OCI-LY1 (cell line): ENCODE measurements at regions not wholly inside any gene's neighbourhood (a gene's known extent, or its start where the extent isn't known, plus 50 kb on each side); places are given as distances from the start of the nearest gene placed in this dataset.

ENCODE experiments used
- H2AFZ ChIP-seq: fragments of 200-600 bp; sonication (generic), shearing (Covaris generic); 2 replicates; pipeline ENCODE4 v1.6.0; 2014; ENCODE audit warnings: antibody characterized with exemption, mild to moderate bottlenecking, low read length
- H3F3A ChIP-seq: fragments of 200-600 bp; sonication (generic), shearing (Covaris generic); 2 replicates; pipeline ENCODE4 v1.6.0; 2014; ENCODE audit warnings: mild to moderate bottlenecking, antibody characterized with exemption, low read length, moderate library complexity; ENCODE audit not compliant: insufficient read depth
- H3K27ac ChIP-seq: fragments of 200-600 bp; sonication (generic); 2 replicates; pipeline ENCODE4 v1.5.1; 2014; ENCODE audit warnings: low read length, mixed run types, mild to moderate bottlenecking, low read depth; ENCODE audit not compliant: poor library complexity, severe bottlenecking
- H3K27me3 ChIP-seq: fragments of 200-600 bp; sonication (generic); 2 replicates; pipeline ENCODE4 v1.6.0; 2014; ENCODE audit warnings: antibody characterized with exemption, mild to moderate bottlenecking, low read length, moderate library complexity; ENCODE audit not compliant: insufficient read depth
- H3K36me3 ChIP-seq: fragments of 200-600 bp; sonication (generic); 2 replicates; pipeline ENCODE4 v1.6.1; 2014; ENCODE audit warnings: mild to moderate bottlenecking, antibody characterized with exemption, low read length, moderate library complexity, mixed read lengths; ENCODE audit not compliant: insufficient read depth
- H3K4me1 ChIP-seq: fragments of 200-600 bp; sonication (generic); 2 replicates; pipeline ENCODE4 v1.5.1; 2014; ENCODE audit warnings: mild to moderate bottlenecking, low read length, moderate library complexity; ENCODE audit not compliant: insufficient read depth, severe bottlenecking
- H3K4me2 ChIP-seq: fragments of 200-600 bp; sonication (generic), shearing (Covaris generic); 2 replicates; pipeline ENCODE4 v1.6.1; 2014; ENCODE audit warnings: low read length
- H3K4me3 ChIP-seq: fragments of 200-600 bp; sonication (generic); 2 replicates; pipeline ENCODE4 v1.5.1; 2014; ENCODE audit warnings: low read length, low read depth, mild to moderate bottlenecking, mixed read lengths; ENCODE audit not compliant: poor library complexity, severe bottlenecking
- H3K79me2 ChIP-seq: fragments of 200-600 bp; shearing (Covaris generic); 2 replicates; pipeline ENCODE4 v1.6.1; 2016; ENCODE audit warnings: mixed run types, low read length, mixed read lengths; ENCODE audit not compliant: insufficient read depth
- H3K9ac ChIP-seq: fragments of 200-600 bp; sonication (generic), shearing (Covaris generic); 2 replicates; pipeline ENCODE4 v1.6.1; 2014; ENCODE audit warnings: mild to moderate bottlenecking, low read length, mixed read lengths
- H3K9me2 ChIP-seq: fragments of 200-600 bp; sonication (generic), shearing (Covaris generic); 2 replicates; pipeline ENCODE4 v1.6.1; 2014; ENCODE audit warnings: low read depth, mild to moderate bottlenecking, low read length, mixed read lengths
- H3K9me3 ChIP-seq: fragments of 200-600 bp; shearing (Covaris generic); 2 replicates; pipeline ENCODE4 v1.6.1; 2014; ENCODE audit warnings: low read length, mixed read lengths
- H4K20me1 ChIP-seq: fragments of 200-600 bp; sonication (generic), shearing (Covaris generic); 2 replicates; pipeline ENCODE4 v1.6.0; 2016; ENCODE audit warnings: mild to moderate bottlenecking, low read length; ENCODE audit not compliant: insufficient read depth
- EZH2 ChIP-seq: fragments of 200-600 bp; sonication (generic), shearing (Covaris generic); IDR thresholded peaks from 2 replicates; pipeline ENCODE4 v1.8.0; 2017; ENCODE audit warnings: borderline replicate concordance, mixed run types, mild to moderate bottlenecking, antibody characterized with exemption, low read length, moderate library complexity, mixed read lengths
- TF ChIP-seq, protein P1 (sequence below): fragments of 200-600 bp; sonication (generic), shearing (Covaris generic); IDR thresholded peaks from 2 replicates; pipeline ENCODE4 v1.5.1; 2017; ENCODE audit warnings: mild to moderate bottlenecking, antibody characterized with exemption, low read length, moderate library complexity, mixed read lengths

DNA sequence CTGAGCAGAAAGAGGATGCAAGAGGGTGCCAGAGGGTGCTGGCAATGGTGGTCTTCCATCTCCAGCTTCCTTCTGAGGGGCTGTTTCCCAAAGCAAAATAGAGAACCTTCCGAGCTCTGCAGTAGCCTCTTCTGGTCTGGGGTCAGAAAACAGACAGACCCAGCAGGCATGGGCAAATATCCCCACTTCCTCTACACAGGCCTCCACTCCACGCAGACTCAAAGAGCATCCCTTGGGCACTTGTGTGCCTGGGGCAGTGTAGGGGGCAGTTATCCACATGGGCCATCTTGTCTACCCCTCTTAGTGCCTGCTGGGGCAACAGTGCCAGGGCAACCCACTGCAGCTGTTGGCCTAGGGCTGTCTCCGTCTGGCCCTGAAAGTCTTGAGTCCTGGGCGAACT, 231.9 kb downstream of the TTC8 start:
- Histone ChIP-seq H3K9ac (no peak overlapping the region), H3K79me2 (no peaks in the 10 kb centered on the region), H4K20me1 (no peaks in the 10 kb centered on the region), H2AFZ (no peak overlapping the region), H3K9me3 (no peaks in the 10 kb centered on the region), H3K4me3 (no peak overlapping the region), H3F3A (no peaks in the 10 kb centered on the region), H3K36me3 (no peaks in the 10 kb centered on the region), H3K27me3 (no peaks in the 10 kb centered on the region; the same call in 1 of the 2 replicates), H3K4me2 (no peak overlapping the region), H3K9me2 (no peaks in the 10 kb centered on the region), H3K27ac (no peak overlapping the region), H3K4me1 (no peaks in the 10 kb centered on the region)
- TF ChIP-seq, protein P1, sequence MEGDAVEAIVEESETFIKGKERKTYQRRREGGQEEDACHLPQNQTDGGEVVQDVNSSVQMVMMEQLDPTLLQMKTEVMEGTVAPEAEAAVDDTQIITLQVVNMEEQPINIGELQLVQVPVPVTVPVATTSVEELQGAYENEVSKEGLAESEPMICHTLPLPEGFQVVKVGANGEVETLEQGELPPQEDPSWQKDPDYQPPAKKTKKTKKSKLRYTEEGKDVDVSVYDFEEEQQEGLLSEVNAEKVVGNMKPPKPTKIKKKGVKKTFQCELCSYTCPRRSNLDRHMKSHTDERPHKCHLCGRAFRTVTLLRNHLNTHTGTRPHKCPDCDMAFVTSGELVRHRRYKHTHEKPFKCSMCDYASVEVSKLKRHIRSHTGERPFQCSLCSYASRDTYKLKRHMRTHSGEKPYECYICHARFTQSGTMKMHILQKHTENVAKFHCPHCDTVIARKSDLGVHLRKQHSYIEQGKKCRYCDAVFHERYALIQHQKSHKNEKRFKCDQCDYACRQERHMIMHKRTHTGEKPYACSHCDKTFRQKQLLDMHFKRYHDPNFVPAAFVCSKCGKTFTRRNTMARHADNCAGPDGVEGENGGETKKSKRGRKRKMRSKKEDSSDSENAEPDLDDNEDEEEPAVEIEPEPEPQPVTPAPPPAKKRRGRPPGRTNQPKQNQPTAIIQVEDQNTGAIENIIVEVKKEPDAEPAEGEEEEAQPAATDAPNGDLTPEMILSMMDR: no peak
- TF ChIP-seq EZH2: no peak

DNA sequence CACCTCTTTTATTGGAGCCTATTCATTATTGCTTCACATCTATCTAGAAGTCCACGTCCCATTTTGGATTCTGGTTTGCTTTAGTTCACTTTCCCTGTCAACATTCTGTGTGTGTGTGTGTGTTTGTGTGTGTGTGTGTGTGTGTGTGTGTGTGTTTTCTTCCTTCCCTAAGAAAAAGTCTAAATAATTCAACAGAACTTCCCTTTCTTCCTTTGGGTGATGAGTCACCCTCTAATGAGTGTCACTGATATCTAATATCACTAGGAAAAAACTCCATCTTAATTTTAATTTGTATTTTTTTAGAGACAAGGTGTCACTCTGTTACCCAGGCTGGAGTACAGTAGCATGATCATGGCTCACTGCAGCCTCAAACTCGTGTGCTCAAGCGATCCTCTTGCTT, 234.2 kb downstream of the TTC8 start:
- Histone ChIP-seq H3K4me3 (no peak overlapping the region), H3K27me3 (no peaks in the 10 kb centered on the region; the same call in 1 of the 2 replicates), H3K79me2 (no peaks in the 10 kb centered on the region), H3K9me3 (no peaks in the 10 kb centered on the region), H3K4me2 (no peak overlapping the region), H3K4me1 (no peaks in the 10 kb centered on the region), H3K9ac (no peak overlapping the region), H3K27ac (no peak overlapping the region), H4K20me1 (no peaks in the 10 kb centered on the region), H3K9me2 (no peaks in the 10 kb centered on the region), H3K36me3 (no peaks in the 10 kb centered on the region), H2AFZ (no peak overlapping the region), H3F3A (no peaks in the 10 kb centered on the region)
- TF ChIP-seq, protein P1: no peak
- no peak for TF ChIP-seq EZH2

DNA sequence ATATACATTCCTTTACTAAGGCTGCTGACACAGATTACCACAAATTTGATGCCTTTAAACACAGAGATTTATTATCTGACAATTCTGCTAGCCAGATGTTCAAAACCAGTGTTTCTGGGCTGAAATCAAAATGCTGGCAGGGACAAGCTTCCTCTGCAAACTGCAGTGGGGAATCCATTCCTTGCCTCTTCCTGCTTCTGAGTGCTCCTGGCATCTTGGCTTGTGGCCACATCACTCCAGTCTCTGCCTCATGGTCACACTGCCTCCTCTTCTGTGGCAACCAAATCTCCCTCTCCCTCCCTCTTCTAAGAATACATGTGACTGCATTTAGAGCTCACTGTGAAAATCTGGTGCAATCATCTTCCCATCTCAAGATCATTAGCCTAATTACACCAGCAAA, 235.7 kb downstream of the TTC8 start:
- no peaks in the 10 kb centered on the region for H3K4me1 ChIP-seq
- H3K9ac ChIP-seq: no peak overlapping the region
- H2AFZ ChIP-seq: no peak overlapping the region
- TF ChIP-seq EZH2: no peak
- TF ChIP-seq, protein P1: no peak
- no peaks in the 10 kb centered on the region for H3K9me2 ChIP-seq
- H3K79me2 ChIP-seq: no peaks in the 10 kb centered on the region
- H3K27ac ChIP-seq: no peak overlapping the region
- no peaks in the 10 kb centered on the region; the same call in 1 of the 2 replicates for H3K27me3 ChIP-seq
- no peaks in the 10 kb centered on the region for H3K36me3 ChIP-seq
- H3F3A ChIP-seq: no peaks in the 10 kb centered on the region
- no peaks in the 10 kb centered on the region for H4K20me1 ChIP-seq
- no peak overlapping the region for H3K4me2 ChIP-seq
- no peak overlapping the region for H3K4me3 ChIP-seq
- H3K9me3 ChIP-seq: no peaks in the 10 kb centered on the region
